Activated B cell treated with CpG ODN at 0.5 μM for 24 hours (primary cell): ENCODE measurements at regions not wholly inside any gene's neighbourhood (a gene's known extent, or its start where the extent isn't known, plus 50 kb on each side); places are given as distances from the start of the nearest gene placed in this dataset.
"Not testable (repeated sequence)": the region's sequence is repeated elsewhere in the genome, so short reads cannot be mapped to it uniquely, and the experiment has no call there.

Source experiments
- ATAC-seq: fragments of 200-7000 bp; cut with Tn5 transposase; one replicate; pipeline ENCODE4 v1.10.0; 2021; ENCODE audit warnings: low read depth, mild to moderate bottlenecking, moderate library complexity
- CTCF ChIA-PET: fragments of 350-600 bp; sonication (Branson Sonifier 250); formaldehyde crosslinking; loops from one replicate; lab custom pipeline; 2021; ENCODE audit warnings: antibody characterized with exemption; lab: Charles Lee
- POLR2A ChIA-PET: fragments of 350-600 bp; sonication (Branson Sonifier 250); formaldehyde crosslinking; loops from one replicate; lab custom pipeline; 2021; ENCODE audit warnings: antibody characterized with exemption; lab: Charles Lee
- DNase-seq: peaks from one replicate; pipeline ENCODE4 v3.0.0; 2022
- H3K27ac Mint-ChIP-seq: one replicate; pipeline ENCODE4 v1.8.0; 2020; ENCODE audit warnings: mixed read lengths
- H3K27me3 Mint-ChIP-seq: one replicate; pipeline ENCODE4 v1.8.0; 2021; ENCODE audit warnings: mixed read lengths
- H3K36me3 Mint-ChIP-seq: one replicate; pipeline ENCODE4 v1.8.0; 2021; ENCODE audit warnings: low read depth, mixed read lengths
- H3K4me1 Mint-ChIP-seq: one replicate; pipeline ENCODE4 v1.8.0; 2021; ENCODE audit warnings: mixed read lengths
- H3K4me3 Mint-ChIP-seq: one replicate; pipeline ENCODE4 v1.8.0; 2020; ENCODE audit warnings: mild to moderate bottlenecking, mixed read lengths
- H3K9me3 Mint-ChIP-seq: one replicate; pipeline ENCODE4 v1.8.0; 2020; ENCODE audit warnings: mixed read lengths
- CTCF ChIP-seq: fragments of 200-600 bp; IDR thresholded peaks from one replicate; pipeline ENCODE4 v1.8.0; 2022; ENCODE audit warnings: antibody characterized with exemption, mild to moderate bottlenecking
- intact Hi-C: fragments of 100-400 bp; cut with micrococcal nuclease; formaldehyde crosslinking; loops from one replicate; pipeline ENCODE4 v1.15.1; 2024

- DNase-seq, result no peak
- CTCF ChIA-PET, result interaction anchor here (1.8 kb wide), 1 partner anchor 10 kb away, joined by 7 read pairs; no protein-coding TSS in a partner anchor
- Mint-ChIP-seq H3K36me3 (no peaks in the 10 kb centered on the region), H3K9me3 (no peaks in the 10 kb centered on the region), H3K4me1 (no peaks in the 10 kb centered on the region), H3K4me3 (no peak overlapping the region), H3K27ac (no peak overlapping the region), H3K27me3 (peaks cover 12% of the 10 kb centered on the region)
- TF ChIP-seq CTCF, result no peak
- ATAC-seq, result no peak
- POLR2A ChIA-PET, result no interaction called here
- intact Hi-C loops, result no loop called here
Measured at GRCh38 chr11:13782390-13783075, 114.1 kb downstream of the FAR1 start.

GRCh38 chr11:13784441-13784840, 116.0 kb downstream of the FAR1 start:
- CTCF ChIA-PET, result no interaction called here
- POLR2A ChIA-PET, result no interaction called here
- Mint-ChIP-seq H3K4me3 (no peak overlapping the region), H3K9me3 (no peaks in the 10 kb centered on the region), H3K36me3 (no peaks in the 10 kb centered on the region), H3K27ac (no peak overlapping the region), H3K27me3 (peaks cover 1% of the 10 kb centered on the region), H3K4me1 (no peaks in the 10 kb centered on the region)
- ATAC-seq (no peak), DNase-seq (no peak)
- intact Hi-C loops, result no loop called here
- no peak for TF ChIP-seq CTCF

GRCh38 chr11:13784855-13785254, 116.4 kb downstream of the FAR1 start:
- no peak overlapping the region for H3K27ac Mint-ChIP-seq
- no peak for TF ChIP-seq CTCF
- no peak for DNase-seq
- POLR2A ChIA-PET, result no interaction called here
- H3K27me3 Mint-ChIP-seq, result no peaks in the 10 kb centered on the region
- H3K4me3 Mint-ChIP-seq, result no peak overlapping the region
- intact Hi-C loops, result no loop called here
- no peaks in the 10 kb centered on the region for H3K36me3 Mint-ChIP-seq
- no peaks in the 10 kb centered on the region for H3K4me1 Mint-ChIP-seq
- ATAC-seq, result no peak
- CTCF ChIA-PET, result no interaction called here
- no peaks in the 10 kb centered on the region for H3K9me3 Mint-ChIP-seq

GRCh38 chr11:13786688-13787087, 118.2 kb downstream of the FAR1 start:
- ATAC-seq (no peak), DNase-seq (no peak)
- ChIA-PET POLR2A (no interaction called here), CTCF (no interaction called here)
- H3K9me3 Mint-ChIP-seq, result no peaks in the 10 kb centered on the region
- intact Hi-C loops, result no loop called here
- no peaks in the 10 kb centered on the region for H3K36me3 Mint-ChIP-seq
- H3K4me3 Mint-ChIP-seq, result no peak overlapping the region
- H3K27ac Mint-ChIP-seq, result no peak overlapping the region
- H3K27me3 Mint-ChIP-seq, result no peaks in the 10 kb centered on the region
- TF ChIP-seq CTCF, result no peak
- H3K4me1 Mint-ChIP-seq, result no peaks in the 10 kb centered on the region

- H3K36me3 Mint-ChIP-seq, H3K9me3 Mint-ChIP-seq, H3K4me3 Mint-ChIP-seq, H3K27me3 Mint-ChIP-seq, intact Hi-C loops, POLR2A ChIA-PET, CTCF ChIA-PET, DNase-seq, H3K27ac Mint-ChIP-seq, ATAC-seq, H3K4me1 Mint-ChIP-seq: not testable (repeated sequence)
Measured at GRCh38 chr11:13797616-13798015, 129.1 kb downstream of the FAR1 start.

- Mint-ChIP-seq H3K27me3 (peaks cover 2% of the 10 kb centered on the region), H3K4me1 (no peaks in the 10 kb centered on the region), H3K4me3 (no peak overlapping the region), H3K36me3 (peaks cover 1% of the 10 kb centered on the region), H3K27ac (no peak overlapping the region), H3K9me3 (peaks cover 11% of the 10 kb centered on the region)
- no peak for TF ChIP-seq CTCF
- intact Hi-C loops, result no loop called here
- no peak for DNase-seq
- no peak for ATAC-seq
- ChIA-PET POLR2A (no interaction called here), CTCF (no interaction called here)
Measured at GRCh38 chr11:13800901-13801300, 132.4 kb downstream of the FAR1 start.
